MM.1S (cell line): ENCODE measurements at regions not wholly inside any gene's neighbourhood (a gene's known extent, or its start where the extent isn't known, plus 50 kb on each side); places are given as distances from the start of the nearest gene placed in this dataset.
"Not testable (repeated sequence)": the region's sequence is repeated elsewhere in the genome, so short reads cannot be mapped to it uniquely, and the experiment has no call there.

ENCODE experiments used
- DNase-seq: peaks from one replicate; pipeline ENCODE4 v3.0.0-alpha.2; 2015
- H2AFZ ChIP-seq: fragments of 300-600 bp; sonication (generic); 2 replicates; pipeline ENCODE4 v1.6.0; 2016; ENCODE audit warnings: antibody characterized with exemption, low read length
- H3F3A ChIP-seq: fragments of 300-600 bp; sonication (generic); 2 replicates; pipeline ENCODE4 v1.6.1; 2016; ENCODE audit warnings: mild to moderate bottlenecking, antibody characterized with exemption, low read length, moderate library complexity, mixed read lengths; ENCODE audit not compliant: insufficient read depth
- H3K27ac ChIP-seq: fragments of 300-600 bp; sonication (generic); 2 replicates; pipeline ENCODE4 v1.5.1; 2016; ENCODE audit warnings: mild to moderate bottlenecking, low read length
- H3K27me3 ChIP-seq: fragments of 300-600 bp; sonication (generic); replicated peaks from 2 replicates; pipeline ENCODE4 v1.6.0; 2016; ENCODE audit warnings: low read length; ENCODE audit not compliant: insufficient read depth
- H3K36me3 ChIP-seq: fragments of 300-600 bp; sonication (generic); replicated peaks from 2 replicates; pipeline ENCODE4 v1.6.1; 2016; ENCODE audit warnings: mild to moderate bottlenecking, low read length, mixed read lengths; ENCODE audit not compliant: insufficient read depth
- H3K4me1 ChIP-seq: fragments of 300-600 bp; sonication (generic); 2 replicates; pipeline ENCODE4 v1.6.1; 2016; ENCODE audit warnings: low read length, mixed read lengths
- H3K4me2 ChIP-seq: fragments of 300-600 bp; sonication (generic); 2 replicates; pipeline ENCODE4 v1.6.0; 2016; ENCODE audit warnings: low read depth, low read length
- H3K4me3 ChIP-seq: fragments of 300-600 bp; sonication (generic); 2 replicates; pipeline ENCODE4 v1.5.1; 2016; ENCODE audit warnings: low read length, mixed read lengths
- H3K79me2 ChIP-seq: fragments of 300-600 bp; sonication (generic); 2 replicates; pipeline ENCODE4 v1.6.1; 2016; ENCODE audit warnings: mixed run types, low read length, mixed read lengths
- H3K9ac ChIP-seq: fragments of 300-600 bp; sonication (generic); 2 replicates; pipeline ENCODE4 v1.6.1; 2016; ENCODE audit warnings: low read length, mixed read lengths
- H3K9me2 ChIP-seq: fragments of 300-600 bp; sonication (generic); replicated peaks from 2 replicates; pipeline ENCODE4 v1.6.1; 2016; ENCODE audit warnings: mild to moderate bottlenecking, low read length, mixed read lengths; ENCODE audit not compliant: insufficient read depth
- H3K9me3 ChIP-seq: fragments of 300-600 bp; sonication (generic); replicated peaks from 2 replicates; pipeline ENCODE4 v1.6.1; 2016; ENCODE audit warnings: mild to moderate bottlenecking, low read length, mixed read lengths; ENCODE audit not compliant: insufficient read depth
- H4K20me1 ChIP-seq: fragments of 300-600 bp; sonication (generic); 2 replicates; pipeline ENCODE4 v1.6.1; 2016; ENCODE audit warnings: mild to moderate bottlenecking, low read length, moderate library complexity, mixed read lengths; ENCODE audit not compliant: insufficient read depth
- EZH2 ChIP-seq: fragments of 300-600 bp; sonication (generic); optimal IDR thresholded peaks from 2 replicates; pipeline ENCODE3; 2017; ENCODE audit warnings: low read depth, mild to moderate bottlenecking, antibody characterized with exemption, low read length, mixed read lengths
- EZH2phosphoT487 ChIP-seq: fragments of 300-600 bp; sonication (generic); IDR thresholded peaks from 2 replicates; pipeline ENCODE4 v1.6.1; 2018; ENCODE audit warnings: antibody characterized with exemption, low read length
- TF ChIP-seq, protein P1 (sequence below): fragments of 300-600 bp; sonication (generic); IDR thresholded peaks from 2 replicates; pipeline ENCODE4 v1.5.1; 2016; ENCODE audit warnings: antibody characterized with exemption, low read length, mixed read lengths

DNA sequence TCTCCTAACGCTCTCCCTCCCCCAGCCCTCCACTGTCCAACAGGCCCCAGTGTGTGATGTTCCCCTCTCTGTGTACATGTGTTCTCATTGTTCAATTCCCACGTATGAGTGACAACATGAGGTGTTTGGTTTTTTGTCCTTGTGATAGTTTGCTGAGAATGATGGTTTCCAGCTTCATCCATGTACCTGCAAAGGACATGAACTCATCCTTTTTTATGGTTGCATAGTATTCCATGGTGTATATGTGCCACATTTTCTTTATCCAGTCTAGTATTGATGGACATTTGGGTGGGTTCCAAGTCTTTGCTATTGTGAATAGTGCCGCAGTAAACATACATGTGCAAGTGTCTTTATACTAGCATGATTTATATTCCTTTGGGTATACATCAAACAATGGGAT is 347.4 kb downstream of the MAGEE1 start:
- H3K27me3 ChIP-seq, H3F3A ChIP-seq, H3K79me2 ChIP-seq, H2AFZ ChIP-seq, H3K4me3 ChIP-seq, H3K9me3 ChIP-seq, H3K4me1 ChIP-seq, H3K9ac ChIP-seq, H3K27ac ChIP-seq, H3K4me2 ChIP-seq, H4K20me1 ChIP-seq, H3K9me2 ChIP-seq, H3K36me3 ChIP-seq, DNase-seq: not testable (repeated sequence)

DNA sequence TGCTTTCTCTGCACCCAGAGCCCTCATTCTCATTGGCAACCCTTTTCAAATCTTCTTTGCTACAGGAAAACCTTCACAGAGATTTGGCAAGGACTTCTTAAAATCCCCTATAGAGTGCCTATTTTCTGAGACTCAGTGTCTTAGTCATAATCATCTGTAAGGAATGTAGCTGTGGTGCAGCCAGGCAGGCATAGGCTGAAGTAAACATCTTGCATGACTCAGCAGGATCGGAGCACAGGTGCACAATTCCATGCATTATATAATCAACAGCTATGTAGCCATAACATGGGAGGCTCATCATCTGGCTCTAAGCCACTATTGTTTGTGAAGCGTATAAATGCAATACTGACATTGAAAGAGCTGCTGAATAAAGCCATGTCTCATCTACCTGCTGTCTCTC is 368.8 kb downstream of the MAGEE1 start:
- Histone ChIP-seq H3K27me3 (no peaks in the 10 kb centered on the region), H3K4me1 (no peaks in the 10 kb centered on the region), H3K79me2 (no peaks in the 10 kb centered on the region), H3K9me2 (no peaks in the 10 kb centered on the region), H3K27ac (no peak overlapping the region), H3F3A (no peaks in the 10 kb centered on the region), H3K4me2 (no peak overlapping the region), H3K9ac (no peak overlapping the region), H3K36me3 (no peaks in the 10 kb centered on the region), H4K20me1 (no peaks in the 10 kb centered on the region), H3K9me3 (no peaks in the 10 kb centered on the region), H3K4me3 (no peak overlapping the region), H2AFZ (no peak overlapping the region)
- TF ChIP-seq, protein P1, sequence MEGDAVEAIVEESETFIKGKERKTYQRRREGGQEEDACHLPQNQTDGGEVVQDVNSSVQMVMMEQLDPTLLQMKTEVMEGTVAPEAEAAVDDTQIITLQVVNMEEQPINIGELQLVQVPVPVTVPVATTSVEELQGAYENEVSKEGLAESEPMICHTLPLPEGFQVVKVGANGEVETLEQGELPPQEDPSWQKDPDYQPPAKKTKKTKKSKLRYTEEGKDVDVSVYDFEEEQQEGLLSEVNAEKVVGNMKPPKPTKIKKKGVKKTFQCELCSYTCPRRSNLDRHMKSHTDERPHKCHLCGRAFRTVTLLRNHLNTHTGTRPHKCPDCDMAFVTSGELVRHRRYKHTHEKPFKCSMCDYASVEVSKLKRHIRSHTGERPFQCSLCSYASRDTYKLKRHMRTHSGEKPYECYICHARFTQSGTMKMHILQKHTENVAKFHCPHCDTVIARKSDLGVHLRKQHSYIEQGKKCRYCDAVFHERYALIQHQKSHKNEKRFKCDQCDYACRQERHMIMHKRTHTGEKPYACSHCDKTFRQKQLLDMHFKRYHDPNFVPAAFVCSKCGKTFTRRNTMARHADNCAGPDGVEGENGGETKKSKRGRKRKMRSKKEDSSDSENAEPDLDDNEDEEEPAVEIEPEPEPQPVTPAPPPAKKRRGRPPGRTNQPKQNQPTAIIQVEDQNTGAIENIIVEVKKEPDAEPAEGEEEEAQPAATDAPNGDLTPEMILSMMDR = no peak
- no peak for TF ChIP-seq EZH2phosphoT487
- TF ChIP-seq EZH2 = no peak
- DNase-seq = no peak

DNA sequence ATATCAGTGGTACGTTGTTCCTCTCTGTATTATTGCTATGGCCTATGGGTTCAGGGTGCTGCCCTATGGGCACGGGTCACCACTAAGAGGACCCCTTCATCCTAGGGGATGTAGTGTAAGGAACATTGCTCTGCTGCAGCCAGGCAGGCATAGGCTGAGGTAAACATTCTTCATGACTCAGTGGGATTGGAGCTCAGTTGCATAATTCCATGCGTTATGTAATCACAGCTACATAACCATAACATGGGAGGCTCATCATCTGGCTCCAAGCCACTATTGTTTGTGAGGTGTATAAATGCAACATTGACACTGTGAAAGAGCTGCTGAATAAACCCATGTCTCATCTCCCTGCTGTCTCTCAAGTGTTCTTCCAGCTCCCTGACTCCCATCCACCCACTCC is 375.2 kb downstream of the MAGEE1 start:
- H3K9me2 ChIP-seq = no peaks in the 10 kb centered on the region
- no peaks in the 10 kb centered on the region for H4K20me1 ChIP-seq
- no peaks in the 10 kb centered on the region for H3K4me1 ChIP-seq
- H3K27me3 ChIP-seq = no peaks in the 10 kb centered on the region
- TF ChIP-seq EZH2 (no peak), EZH2phosphoT487 (no peak)
- TF ChIP-seq, protein P1 = no peak
- H3F3A ChIP-seq = no peaks in the 10 kb centered on the region
- no peaks in the 10 kb centered on the region for H3K9me3 ChIP-seq
- H3K4me3 ChIP-seq = no peak overlapping the region
- no peaks in the 10 kb centered on the region for H3K79me2 ChIP-seq
- H2AFZ ChIP-seq = no peak overlapping the region
- no peak overlapping the region for H3K4me2 ChIP-seq
- no peak for DNase-seq
- no peak overlapping the region for H3K27ac ChIP-seq
- H3K9ac ChIP-seq = no peak overlapping the region
- no peaks in the 10 kb centered on the region for H3K36me3 ChIP-seq

DNA sequence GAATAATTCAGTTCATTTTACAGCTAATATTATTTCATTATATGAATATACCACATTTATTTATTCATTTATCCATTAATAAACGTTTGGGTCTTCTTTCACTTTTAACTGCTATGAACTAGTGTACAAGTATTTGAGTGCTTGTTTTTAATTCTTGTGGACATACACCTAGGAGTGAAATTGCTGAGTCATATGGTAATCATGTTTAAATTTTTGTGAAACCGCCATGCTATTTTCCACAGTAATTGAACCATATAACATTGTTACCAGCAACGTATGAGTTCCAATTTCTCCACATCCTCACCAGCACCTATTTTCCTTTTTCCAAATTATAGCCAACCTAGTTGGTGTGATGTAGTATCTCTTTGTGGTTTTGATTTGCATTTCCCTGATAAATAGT is 388.2 kb downstream of the MAGEE1 start:
- Histone ChIP-seq H3K9me3 (no peaks in the 10 kb centered on the region), H4K20me1 (no peaks in the 10 kb centered on the region), H3K36me3 (no peaks in the 10 kb centered on the region)

GRCh38 chrX:76817279-76817678 is 389.8 kb downstream of the MAGEE1 start:
- not testable (repeated sequence) for H3K4me3 ChIP-seq, H3K9me2 ChIP-seq, H3F3A ChIP-seq, H3K36me3 ChIP-seq, H3K4me1 ChIP-seq, DNase-seq, H3K9ac ChIP-seq, H3K4me2 ChIP-seq, H4K20me1 ChIP-seq, H2AFZ ChIP-seq, H3K9me3 ChIP-seq, H3K79me2 ChIP-seq, H3K27me3 ChIP-seq, H3K27ac ChIP-seq

More for the DNA sequence above, 388.2 kb downstream of the MAGEE1 start:
- Histone ChIP-seq H3K9ac (no peak overlapping the region), H2AFZ (no peak overlapping the region), H3K4me2 (no peak overlapping the region), H3K9me2 (no peaks in the 10 kb centered on the region), H3K4me3 (no peak overlapping the region), H3K27ac (no peak overlapping the region), H3K79me2 (no peaks in the 10 kb centered on the region), H3K4me1 (no peaks in the 10 kb centered on the region), H3F3A (no peaks in the 10 kb centered on the region), H3K27me3 (no peaks in the 10 kb centered on the region)
- no peak for DNase-seq
- TF ChIP-seq EZH2phosphoT487 = no peak
